Occipital lobe (tissue), 1 donor: ENCODE measurements at regions not wholly inside any gene's neighbourhood (a gene's known extent, or its start where the extent isn't known, plus 50 kb on each side); places are given as distances from the start of the nearest gene placed in this dataset.
"Not testable (repeated sequence)": the region's sequence is repeated elsewhere in the genome, so short reads cannot be mapped to it uniquely, and the experiment has no call there.

Experiments used
- DNase-seq: peaks from one replicate; lab custom pipeline; 2025; lab: John Stamatoyannopoulos, UW

DNA sequence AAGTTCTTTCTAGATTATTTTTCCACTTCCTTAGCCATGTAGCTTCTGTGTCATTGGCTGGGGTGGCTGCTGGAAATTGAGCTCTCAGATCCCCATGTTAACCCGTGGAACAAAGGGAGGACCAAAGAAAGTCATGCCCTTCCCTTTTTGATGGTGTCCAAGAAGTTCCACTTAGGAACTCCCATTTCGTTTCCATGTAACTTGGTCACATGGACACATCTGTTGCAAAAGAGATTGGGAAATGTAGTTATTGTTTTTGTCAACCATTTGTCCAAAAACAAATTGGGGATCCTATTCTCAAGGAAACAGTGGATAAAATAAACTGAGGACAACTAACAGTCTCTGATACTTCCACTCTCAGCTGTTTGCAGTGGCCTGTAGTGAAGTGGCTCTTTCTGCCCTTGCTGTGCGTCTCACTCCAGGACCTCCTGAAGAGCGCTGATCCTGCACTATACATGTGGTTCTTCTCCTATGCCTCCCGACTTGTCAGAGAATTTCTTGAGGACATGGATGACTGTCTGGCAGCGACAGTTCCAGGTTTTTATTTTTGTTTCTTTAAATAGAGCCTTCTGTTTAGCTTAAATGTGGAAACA is 125.3 kb upstream of the LNX1 start:
- DNase-seq = no peak

DNA sequence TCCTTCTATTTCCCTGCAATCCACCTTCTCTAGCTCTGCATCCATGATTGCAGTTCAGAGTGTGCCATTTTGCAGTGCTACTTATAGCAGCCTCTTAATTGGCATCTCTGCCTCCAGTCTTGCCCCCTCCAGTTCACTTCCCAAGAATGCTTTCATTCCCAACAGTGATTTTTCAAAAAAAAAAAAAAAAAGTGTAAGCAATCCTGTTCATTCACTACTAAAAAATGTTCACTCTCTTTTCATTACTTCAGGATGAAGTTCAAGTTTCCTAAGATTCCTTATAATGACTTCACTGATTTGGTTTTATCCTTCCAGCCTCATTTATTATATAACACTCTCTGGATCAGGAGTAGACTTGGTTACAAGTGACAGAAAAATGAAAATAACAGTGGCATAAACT is 124.7 kb upstream of the LNX1 start:
- DNase-seq = no peak

DNA sequence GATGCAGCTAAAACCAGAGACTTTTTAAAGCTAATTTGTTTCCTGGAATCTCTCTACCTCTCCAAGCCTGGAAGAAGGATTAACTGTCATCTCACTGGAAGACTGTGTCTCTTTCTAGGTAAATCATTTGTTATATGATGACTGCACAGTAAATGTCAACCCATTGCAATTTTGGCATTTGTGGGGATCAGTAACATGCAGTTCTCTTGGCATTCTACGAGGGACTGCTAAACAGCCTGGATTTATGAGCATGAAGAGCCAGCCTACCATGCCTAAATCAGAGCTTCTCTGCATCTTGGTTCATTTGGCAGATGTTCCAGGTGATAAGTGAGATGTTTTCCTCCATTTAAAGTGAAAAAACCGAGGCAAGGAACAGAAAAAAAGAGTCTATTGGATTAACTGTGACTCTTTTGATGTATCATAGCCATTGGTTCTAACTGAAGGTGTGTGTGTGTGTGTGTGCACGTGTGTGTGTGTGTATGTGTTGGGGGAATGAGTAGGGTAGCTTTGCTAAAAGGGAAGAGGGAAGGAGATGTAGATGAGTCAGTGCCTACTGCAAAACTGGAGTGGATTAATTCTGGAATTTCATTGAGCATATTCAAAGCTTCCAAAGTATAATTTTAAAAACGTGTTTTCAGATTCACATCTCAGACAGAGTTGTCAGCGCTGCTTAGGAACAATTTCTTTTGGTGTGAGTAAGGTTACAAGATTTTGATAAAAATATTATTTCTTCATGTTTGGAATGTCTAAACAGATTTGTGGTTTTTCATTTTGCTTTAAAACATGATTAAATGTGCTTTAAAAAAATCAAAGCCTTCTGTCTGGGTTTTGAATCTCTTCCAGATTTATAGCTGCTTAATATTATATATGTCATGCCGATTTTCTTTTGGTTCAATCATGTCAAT is 123.2 kb upstream of the LNX1 start:
- no peak for DNase-seq

DNA sequence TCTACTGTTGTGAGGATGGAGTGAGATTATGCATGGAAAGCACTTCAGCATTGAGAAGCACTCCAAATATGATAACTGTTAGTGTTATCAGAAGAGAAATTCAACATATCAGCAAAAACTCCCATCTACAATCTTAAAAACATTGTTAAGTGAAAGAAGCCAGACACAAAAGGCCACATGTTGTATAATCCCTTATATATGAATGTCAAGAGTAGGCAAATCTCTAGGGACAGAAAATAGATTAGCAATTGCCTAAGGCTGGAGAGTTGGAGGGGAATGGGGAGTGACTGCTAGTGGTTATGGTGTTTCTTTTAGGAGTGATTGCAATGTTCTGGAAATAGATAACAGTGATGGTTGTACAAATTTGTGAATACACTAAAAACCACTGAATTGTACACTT is 122.5 kb upstream of the LNX1 start:
- DNase-seq = no peak

DNA sequence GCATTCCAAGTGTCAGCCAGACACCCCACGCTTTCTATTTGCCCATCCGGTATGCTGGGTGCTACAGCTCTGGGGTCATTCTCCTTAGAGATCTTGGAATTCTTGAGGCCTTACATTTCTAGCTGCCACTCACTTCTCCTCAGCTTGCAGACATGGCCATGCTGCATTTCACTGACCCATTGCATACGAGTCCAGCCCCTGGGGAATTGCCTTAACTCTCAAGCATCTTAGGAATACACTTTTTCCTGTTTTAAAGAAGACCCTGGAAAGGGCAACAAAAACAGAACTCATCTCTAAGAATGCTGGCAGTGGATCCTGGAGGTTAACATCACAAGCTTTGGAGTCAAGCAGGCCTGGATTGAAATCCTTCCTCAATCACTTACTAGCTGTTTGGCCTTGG is 122.0 kb upstream of the LNX1 start:
- no peak for DNase-seq

DNA sequence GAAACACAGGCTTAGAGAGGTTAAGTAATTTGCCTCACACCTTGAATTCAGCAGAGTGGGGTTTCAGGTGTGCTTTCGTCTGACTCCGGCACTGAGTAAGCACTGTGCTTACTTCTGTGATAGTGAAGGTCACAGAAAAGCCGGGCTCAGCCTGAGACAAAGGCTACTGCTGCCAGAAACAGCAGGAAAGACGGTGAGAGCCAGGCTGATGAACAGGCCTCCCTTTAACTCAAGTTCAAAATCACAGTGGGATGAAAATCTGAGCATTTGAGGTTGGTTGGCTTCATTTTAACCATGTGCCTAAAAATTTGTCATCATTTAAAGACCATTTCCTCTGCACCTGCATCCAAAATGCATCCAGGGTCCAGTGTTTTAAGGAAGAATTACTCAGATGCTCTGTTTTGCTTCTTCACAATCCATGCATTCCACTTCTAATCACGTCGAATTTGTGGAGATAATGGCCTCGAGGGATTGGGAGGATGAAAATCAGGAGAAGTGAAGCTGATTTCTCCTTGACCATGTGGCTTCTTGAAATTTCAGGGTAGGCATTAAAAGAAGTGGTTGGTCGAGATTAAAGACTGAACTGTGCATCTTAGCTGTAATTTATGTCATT is 121.2 kb upstream of the LNX1 start:
- no peak for DNase-seq

DNA sequence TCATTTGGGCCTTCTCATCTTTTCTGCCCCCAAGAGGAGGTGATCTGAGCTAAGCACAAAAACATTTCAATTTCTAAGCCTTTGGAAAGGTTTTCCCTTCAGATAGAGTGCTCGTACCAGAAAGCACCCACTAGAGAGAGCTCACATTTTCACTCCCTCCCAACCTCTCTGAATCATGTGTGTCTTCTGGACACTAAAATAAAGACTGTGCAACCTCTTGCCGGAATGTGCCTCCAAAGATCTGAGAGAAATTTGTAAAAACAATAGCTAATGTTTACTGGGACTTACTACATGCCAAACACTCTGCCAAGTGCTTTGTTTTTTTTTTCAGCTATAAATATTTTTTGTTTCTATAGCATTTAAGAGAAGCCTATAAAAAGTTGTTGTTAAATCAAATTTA is 120.6 kb upstream of the LNX1 start:
- DNase-seq = no peak

DNA sequence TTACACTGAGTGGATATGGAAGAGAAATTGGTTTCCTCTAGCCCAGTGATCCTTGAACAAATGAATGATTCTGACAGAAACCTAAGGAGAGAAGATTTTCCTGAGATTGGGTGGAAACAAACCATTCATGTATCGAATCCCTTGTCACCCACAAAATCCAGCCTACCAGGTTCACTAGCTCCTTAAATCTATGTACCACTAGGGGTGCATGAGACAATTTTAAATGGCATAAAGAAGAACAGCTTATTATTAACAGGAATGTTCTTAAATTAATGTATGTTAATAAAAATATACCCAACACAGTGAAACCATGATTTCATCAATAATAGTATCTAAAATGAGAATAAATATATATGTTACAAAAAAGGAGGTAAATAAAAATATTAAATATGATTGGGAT is 118.4 kb upstream of the LNX1 start:
- DNase-seq = no peak

DNA sequence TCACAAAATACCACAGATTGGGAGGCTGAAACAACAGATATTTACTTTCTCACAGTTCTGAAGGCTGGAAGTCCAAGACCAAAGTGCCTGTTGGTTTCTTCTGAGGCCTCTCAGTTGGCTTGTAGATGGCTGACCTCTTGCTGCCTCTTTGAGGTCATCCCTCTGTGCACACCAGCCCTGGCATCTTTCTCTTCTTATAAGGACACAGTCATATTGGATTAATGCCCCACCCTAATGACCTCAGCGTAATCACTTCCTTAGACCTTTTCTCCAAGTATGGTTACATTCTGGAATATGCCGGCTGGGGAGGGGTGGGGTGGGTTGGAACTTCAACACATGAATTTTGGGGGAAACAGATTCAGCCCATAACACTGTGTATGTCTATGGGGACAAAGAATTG is 116.2 kb upstream of the LNX1 start:
- no peak for DNase-seq

DNA sequence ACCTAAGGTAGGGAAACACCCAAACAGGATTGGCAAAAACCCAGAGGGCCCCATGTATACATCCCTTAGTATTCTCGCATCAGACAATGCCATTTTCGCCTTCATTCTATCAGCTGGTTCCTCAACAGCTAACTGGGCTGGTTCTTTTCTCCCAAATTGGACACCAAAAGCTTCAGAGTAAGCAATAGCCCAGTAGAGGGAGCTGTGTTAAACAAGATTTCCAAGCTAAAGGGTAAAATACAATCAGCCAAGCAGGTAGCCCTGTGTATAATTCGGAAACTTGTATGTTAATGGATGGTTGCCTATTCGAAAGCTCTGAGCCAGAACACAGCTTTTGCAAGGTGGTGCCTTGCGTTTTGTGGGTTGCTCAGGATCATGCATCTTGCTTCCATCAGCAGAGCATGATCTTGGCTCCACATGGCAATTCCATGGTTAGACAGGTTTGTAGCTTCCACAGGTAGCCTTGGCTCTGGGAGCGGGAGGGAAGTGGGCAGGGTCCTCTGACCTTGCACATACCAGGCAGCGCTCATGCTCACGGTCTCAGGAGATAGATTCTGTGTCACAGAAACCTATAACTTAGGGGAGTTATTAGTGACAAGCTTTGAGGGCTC is 115.2 kb upstream of the LNX1 start:
- no peak for DNase-seq

DNA sequence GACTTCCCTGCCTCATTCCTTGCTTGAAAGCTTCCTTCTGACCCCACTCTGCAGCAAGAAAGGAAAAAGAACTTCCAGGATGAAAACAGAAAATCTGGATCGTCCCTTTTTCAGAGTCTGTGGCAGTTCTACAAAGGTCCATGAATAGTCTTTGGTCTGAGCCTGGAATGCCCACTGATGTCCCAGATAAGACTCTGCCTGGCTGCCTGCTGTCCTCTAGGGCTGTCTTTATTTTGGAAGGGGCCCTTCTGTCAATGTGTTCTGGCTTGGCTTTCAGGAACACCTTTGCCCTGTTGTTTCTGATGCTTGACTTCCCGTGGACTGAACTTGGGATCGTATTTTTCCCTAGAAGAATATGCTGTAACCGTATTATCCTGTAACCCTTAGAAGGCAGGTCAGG is 114.7 kb upstream of the LNX1 start:
- no peak for DNase-seq

DNA sequence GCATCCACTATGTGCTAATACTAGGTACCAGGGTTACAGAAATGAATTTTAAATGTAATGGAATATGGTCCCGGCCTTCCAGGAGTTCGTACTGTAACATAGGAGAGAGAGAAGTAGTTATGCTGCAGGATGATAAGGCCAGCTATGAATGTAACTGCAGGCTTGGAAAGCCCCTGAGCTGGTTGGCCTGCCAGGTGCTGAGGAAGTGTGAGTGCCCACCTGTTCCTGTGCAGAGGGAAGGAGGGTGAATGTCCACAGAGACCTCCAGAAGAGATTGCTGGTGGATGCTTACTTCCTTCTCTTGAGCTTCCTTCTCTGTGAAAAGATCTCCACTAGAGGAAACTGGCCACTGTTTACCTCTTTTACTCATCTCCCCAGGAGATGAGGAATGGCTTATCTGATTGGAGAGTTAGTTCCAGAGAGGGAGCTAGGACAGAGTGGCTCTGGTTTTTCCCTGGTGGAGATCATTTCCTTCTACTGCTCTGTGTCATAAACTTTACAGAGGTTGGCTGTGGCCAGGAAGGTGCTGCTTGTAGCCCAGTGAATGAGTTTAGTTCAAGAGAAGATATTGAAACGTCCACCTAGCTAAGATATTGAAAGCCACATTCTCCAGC is 114.0 kb upstream of the LNX1 start:
- DNase-seq = no peak

DNA sequence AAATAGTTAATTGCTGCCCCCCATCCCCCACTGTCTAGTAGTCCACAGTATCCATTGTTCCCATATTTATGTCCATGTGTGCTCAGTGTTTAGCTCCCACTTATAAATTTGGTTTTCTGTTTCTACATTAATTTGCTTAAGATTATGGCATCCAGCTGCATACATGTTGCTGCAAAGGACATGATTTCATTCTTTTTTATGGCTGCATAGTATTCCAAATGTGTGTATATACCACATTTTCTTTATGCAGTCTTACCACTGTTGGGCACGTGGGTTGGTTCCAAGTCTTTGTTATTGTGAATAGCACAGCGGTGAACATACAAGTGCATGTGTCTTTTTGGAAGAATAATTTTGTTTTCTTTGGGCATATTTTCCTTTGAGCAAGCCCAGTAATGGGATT is 113.0 kb upstream of the LNX1 start:
- DNase-seq = no peak

DNA sequence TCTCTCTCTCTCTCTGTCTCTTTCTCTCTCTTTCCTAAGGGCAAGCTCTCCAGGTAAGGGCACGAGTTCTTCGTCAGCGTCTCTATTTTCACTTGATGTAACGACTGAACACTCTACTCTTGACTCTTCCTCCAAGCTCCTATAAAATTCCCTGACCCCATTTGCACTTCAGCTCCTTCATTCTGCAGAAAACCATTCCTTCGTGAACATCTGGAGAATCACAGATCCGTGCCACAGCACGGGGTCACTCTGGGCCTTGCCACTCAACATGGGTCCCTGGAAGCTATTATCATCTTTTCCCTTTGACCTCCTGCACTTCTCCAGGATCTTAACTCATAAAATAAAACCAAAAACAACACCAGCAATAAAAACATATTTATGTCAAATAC is 112.0 kb upstream of the LNX1 start:
- DNase-seq = no peak

DNA sequence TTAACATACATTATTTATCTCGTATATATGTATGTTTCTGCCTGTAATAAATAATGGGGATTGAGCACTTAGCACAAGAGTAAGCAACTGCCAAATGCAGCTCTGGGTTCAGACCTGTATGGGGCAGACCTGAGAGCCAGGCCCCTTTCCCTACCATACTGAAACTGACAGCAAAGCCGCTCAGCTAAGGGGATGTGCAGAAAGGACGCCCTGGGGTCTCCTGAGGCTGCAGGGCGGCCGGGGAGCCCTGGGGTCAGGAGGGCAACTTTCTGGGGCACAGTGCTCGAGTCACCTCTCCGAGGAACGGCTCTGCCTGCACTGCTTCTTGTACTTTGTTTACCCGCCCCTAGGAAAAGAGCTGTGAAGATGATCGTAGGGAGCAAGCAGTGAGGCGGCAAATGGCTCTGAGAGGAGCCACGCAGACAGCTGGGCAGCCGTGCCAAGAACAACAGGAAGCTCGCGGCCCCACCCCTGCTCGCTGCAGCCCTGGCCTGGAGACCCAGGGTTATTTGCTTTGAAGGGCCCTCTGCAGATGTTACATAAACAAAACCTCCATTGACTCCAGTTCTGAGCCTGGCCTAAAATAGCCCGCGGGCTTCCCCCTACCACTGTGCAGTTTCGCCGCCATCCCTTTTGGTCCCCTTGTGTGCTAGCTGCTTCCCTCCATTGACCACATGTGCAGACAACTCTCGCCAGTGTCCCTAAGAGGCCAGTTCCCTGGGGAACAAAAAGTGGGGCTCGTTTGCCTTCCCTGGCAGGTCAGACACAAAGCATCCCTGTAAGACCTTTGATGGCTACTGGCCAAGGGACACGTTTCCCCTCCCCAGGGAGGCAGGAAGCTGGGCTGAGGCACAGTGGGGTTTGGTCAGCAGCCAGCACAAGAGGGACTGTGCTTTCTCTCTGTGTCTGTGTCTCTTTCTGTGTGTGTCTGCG is 111.3 kb upstream of the LNX1 start:
- DNase-seq = peak; percentile 30

DNA sequence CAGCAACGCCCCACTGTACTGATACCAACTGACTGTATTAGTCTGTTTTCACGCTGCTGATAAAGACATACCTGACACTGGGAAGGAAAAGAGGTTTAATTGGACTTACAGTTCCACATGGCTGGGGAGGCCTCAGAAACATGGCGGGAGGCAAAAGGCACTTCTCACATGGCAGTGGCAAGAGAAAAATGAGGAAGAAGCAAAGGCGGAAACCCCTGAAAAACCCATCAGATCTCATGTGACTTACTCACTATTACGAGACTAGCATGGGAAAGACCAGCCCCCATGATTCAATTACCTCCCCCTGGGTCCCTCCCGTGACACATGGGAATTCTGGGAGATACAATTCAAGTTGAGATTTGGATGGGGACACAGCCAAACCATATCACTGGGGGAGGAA is 110.0 kb upstream of the LNX1 start:
- not testable (repeated sequence) for DNase-seq

DNA sequence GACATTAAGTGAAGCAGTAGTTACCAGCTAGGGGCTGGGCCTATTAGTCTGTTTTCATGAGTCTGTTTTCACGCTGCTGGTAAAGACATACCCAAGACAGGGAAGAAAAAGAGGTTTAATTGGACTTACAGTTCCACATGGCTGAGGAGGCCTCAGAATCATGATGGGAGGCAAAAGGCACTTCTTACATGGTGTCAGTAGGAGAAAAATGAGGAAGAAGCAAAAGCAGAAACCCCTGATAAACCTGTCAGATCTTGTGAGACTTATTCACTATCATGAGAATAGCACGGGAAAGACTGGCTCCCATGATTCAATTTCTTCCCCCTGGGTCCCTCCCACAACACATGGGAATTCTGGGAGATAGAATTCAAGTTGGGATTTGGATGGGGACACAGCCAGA is 108.0 kb upstream of the LNX1 start:
- not testable (repeated sequence) for DNase-seq

DNA sequence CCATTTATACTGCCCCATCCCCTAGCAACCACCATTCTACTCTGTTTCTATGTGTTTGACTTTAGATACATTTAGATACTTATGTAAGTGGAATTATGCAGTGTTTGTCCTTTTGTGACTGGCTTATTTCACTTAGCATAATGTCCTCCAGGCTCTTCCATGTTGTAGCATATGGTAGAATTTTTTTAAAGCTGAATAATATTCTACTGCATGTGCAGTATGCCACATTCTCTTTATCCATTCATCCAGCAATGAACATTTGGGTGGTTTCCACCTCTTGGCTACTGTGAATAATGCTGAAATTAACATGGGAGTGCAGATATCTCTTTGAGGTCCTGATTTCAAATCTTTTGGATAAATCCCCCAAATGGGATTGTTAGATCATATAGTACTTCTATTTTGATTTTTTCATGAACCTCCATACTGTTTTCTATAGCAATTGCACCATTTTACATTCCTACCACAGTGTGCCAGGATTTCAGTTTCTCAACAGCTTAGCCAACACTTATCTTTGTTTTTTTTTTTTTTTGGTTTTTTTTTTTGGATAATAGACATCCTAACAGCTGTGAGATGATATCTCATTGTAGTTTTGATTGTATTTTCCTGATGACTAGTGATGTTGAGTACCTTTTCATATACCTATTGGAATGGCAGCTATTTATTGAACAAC is 105.9 kb upstream of the LNX1 start:
- no peak for DNase-seq

DNA sequence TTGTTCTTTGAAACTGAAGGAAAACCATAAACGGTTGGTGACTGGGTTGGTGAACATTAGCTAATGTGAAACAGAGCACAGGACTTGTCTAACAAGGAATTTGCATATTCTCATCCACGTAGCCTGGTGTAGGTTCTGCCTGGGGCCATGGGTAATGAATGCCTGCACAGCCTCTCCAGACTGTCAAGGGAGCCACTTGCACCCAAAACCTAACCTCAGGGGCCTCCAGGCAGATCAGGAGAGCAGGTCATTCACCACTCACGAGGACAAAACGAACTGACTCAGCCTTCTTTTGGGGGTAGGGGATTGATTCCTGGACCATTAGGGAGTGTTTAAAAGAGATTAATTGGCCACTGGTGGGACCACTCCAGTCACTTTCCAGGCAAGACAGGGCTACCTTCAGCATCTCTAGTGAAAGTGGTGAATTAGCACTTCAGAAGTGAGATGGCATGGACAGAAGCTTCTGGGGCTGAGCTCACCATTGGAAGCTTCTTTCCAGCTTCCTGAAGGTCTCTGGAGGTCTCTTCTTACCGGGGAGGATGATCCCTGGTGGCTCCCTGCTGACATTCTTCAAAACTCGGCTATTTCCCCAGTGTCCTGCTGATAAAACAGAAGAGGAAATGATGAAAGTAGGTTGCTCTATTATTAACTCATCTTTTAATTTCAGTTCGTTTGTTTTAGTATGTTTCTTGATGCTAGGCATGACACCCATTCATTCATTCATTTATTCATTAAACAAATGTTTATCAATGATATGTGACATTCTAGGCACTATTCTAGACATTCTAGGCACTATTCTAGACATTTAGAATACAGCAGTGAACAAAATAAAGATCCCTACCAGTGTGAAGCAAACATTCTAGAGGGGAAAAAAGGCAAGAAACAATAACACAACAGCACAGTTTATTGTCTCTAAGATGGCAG is 104.5 kb upstream of the LNX1 start:
- no peak for DNase-seq
